IMR-90 (cell line): ENCODE measurements at regions not wholly inside any gene's neighbourhood (a gene's known extent, or its start where the extent isn't known, plus 50 kb on each side); places are given as distances from the start of the nearest gene placed in this dataset.

Experiments used
- ATAC-seq: fragments of 200-7000 bp; cut with Tn5 transposase; 2 replicates; pipeline ENCODE4 v1.9.1; 2020; ENCODE audit warnings: low read depth, mild to moderate bottlenecking, moderate library complexity
- BruUV-seq: library from RNA; stranded (reverse); fragments of 400-500 nt; replicated peaks from 2 replicates; lab custom pipeline; 2021; lab: Mats Ljungman, UMichigan
- CTCF ChIA-PET: fragments of 300-600 bp; formaldehyde crosslinking; extraction: SDS; loops from one replicate; lab custom pipeline; 2021; ENCODE audit warnings: antibody characterized with exemption; lab: Yijun Ruan, JAX
- POLR2A ChIA-PET: fragments of 300-600 bp; sonication (Branson Sonifier 250); formaldehyde crosslinking; loops from one replicate; lab custom pipeline; 2022; ENCODE audit warnings: antibody characterized with exemption; ENCODE audit not compliant: unreplicated experiment; lab: Charles Lee
- DNase-seq: peaks from one replicate; pipeline ENCODE4 v3.0.0; 2013
- H2AFZ ChIP-seq: replicated peaks from 2 replicates; pipeline ENCODE3; 2013; ENCODE audit warnings: low read length, mild to moderate bottlenecking; ENCODE audit not compliant: poor library complexity
- H2AK5ac ChIP-seq: 2 replicates; pipeline ENCODE4 v1.6.1; 2013; ENCODE audit warnings: low read depth, low read length, inconsistent platforms
- H2AK9ac ChIP-seq: replicated peaks from 2 replicates; pipeline ENCODE3; 2013; ENCODE audit warnings: mild to moderate bottlenecking, low read depth, low read length, moderate library complexity; ENCODE audit not compliant: poor library complexity
- H2BK120ac ChIP-seq: 2 replicates; pipeline ENCODE4 v1.6.1; 2013; ENCODE audit warnings: low read depth, low read length, inconsistent platforms
- H2BK15ac ChIP-seq: 3 replicates; pipeline ENCODE4 v1.6.1; 2013; ENCODE audit warnings: low read depth, low read length, inconsistent platforms
- H2BK20ac ChIP-seq: 2 replicates; pipeline ENCODE4 v1.6.1; 2013; ENCODE audit warnings: low read depth, mild to moderate bottlenecking, inconsistent platforms, low read length, moderate library complexity
- H2BK5ac ChIP-seq: 2 replicates; pipeline ENCODE4 v1.6.1; 2013; ENCODE audit warnings: mild to moderate bottlenecking, low read depth, low read length, inconsistent platforms; ENCODE audit not compliant: poor library complexity, severe bottlenecking
- H3K14ac ChIP-seq: replicated peaks from 2 replicates; pipeline ENCODE4 v1.6.1; 2013; ENCODE audit warnings: low read depth, low read length, inconsistent platforms
- H3K18ac ChIP-seq: 2 replicates; pipeline ENCODE4 v1.6.1; 2013; ENCODE audit warnings: low read depth, low read length, control low read depth
- H3K23ac ChIP-seq: 2 replicates; pipeline ENCODE4 v1.6.1; 2013; ENCODE audit warnings: low read depth, low read length, inconsistent platforms
- H3K27ac ChIP-seq: 2 replicates; pipeline ENCODE4 v1.5.1; 2013; ENCODE audit warnings: mild to moderate bottlenecking, control low read depth, low read length; ENCODE audit not compliant: insufficient read depth
- H3K27me3 ChIP-seq: 2 replicates; pipeline ENCODE4 v1.6.1; 2013; ENCODE audit warnings: low read length; ENCODE audit not compliant: control insufficient read depth, insufficient read depth
- H3K36me3 ChIP-seq: 2 replicates; pipeline ENCODE4 v1.6.1; 2013; ENCODE audit warnings: low read length, mixed read lengths; ENCODE audit not compliant: control insufficient read depth, insufficient read depth
- H3K4ac ChIP-seq: 2 replicates; pipeline ENCODE4 v1.6.1; 2013; ENCODE audit warnings: low read depth, low read length, inconsistent platforms
- H3K4me1 ChIP-seq: 2 replicates; pipeline ENCODE4 v1.6.1; 2013; ENCODE audit warnings: low read length, mixed read lengths; ENCODE audit not compliant: control insufficient read depth, insufficient read depth
- H3K4me2 ChIP-seq: 2 replicates; pipeline ENCODE4 v1.6.1; 2013; ENCODE audit warnings: low read depth, mild to moderate bottlenecking, control low read depth, low read length, moderate library complexity
- H3K4me3 ChIP-seq: 2 replicates; pipeline ENCODE4 v1.5.1; 2013; ENCODE audit warnings: low read depth, mild to moderate bottlenecking, control low read depth, low read length, moderate library complexity; ENCODE audit not compliant: insufficient read depth
- H3K56ac ChIP-seq: 2 replicates; pipeline ENCODE4 v1.6.1; 2013; ENCODE audit warnings: low read length, inconsistent platforms; ENCODE audit not compliant: insufficient read depth; ENCODE audit errors: extremely low read depth
- H3K79me1 ChIP-seq, 2 experiments: 2 replicates each; pipeline ENCODE4 v1.6.1; 2013; ENCODE audit warnings: low read length in 2 of 2, inconsistent platforms in 1 of 2, low read depth in 1 of 2
- H3K9ac ChIP-seq: 2 replicates; pipeline ENCODE4 v1.6.1; 2013; ENCODE audit warnings: low read depth, low read length, control low read depth
- H3K9me1 ChIP-seq: 2 replicates; pipeline ENCODE4 v1.6.1; 2013; ENCODE audit warnings: low read length, inconsistent platforms; ENCODE audit not compliant: insufficient read depth
- H3K9me3 ChIP-seq: 2 replicates; pipeline ENCODE4 v1.6.1; 2013; ENCODE audit warnings: low read length; ENCODE audit not compliant: control insufficient read depth, insufficient read depth
- H4K20me1 ChIP-seq: 2 replicates; pipeline ENCODE4 v1.6.1; 2013; ENCODE audit warnings: low read length, inconsistent platforms; ENCODE audit not compliant: insufficient read depth
- H4K5ac ChIP-seq: 2 replicates; pipeline ENCODE4 v1.6.1; 2013; ENCODE audit warnings: mild to moderate bottlenecking, low read depth, low read length, control low read depth
- H4K8ac ChIP-seq, 2 experiments: 2 replicates each; pipeline ENCODE4 v1.6.1; 2013; ENCODE audit warnings: low read depth in 2 of 2, low read length in 2 of 2, control low read depth in 1 of 2, inconsistent platforms in 1 of 2
- H4K91ac ChIP-seq: 2 replicates; pipeline ENCODE4 v1.6.1; 2013; ENCODE audit warnings: low read depth, low read length, inconsistent platforms; ENCODE audit not compliant: insufficient read depth
- BHLHE40 ChIP-seq: fragments of 150-350 bp; IDR thresholded peaks from 2 replicates; pipeline ENCODE4 v1.6.1; 2016; ENCODE audit warnings: mild to moderate bottlenecking, low read depth, low read length
- CHD1 ChIP-seq: IDR thresholded peaks from 2 replicates; pipeline ENCODE4 v1.6.1; 2012; ENCODE audit warnings: low read depth, low read length, improper control_type of control experiment
- MAZ ChIP-seq: IDR thresholded peaks from 2 replicates; pipeline ENCODE4 v1.6.1; 2012; ENCODE audit warnings: low read depth, mild to moderate bottlenecking, low read length, improper control_type of control experiment, moderate library complexity, borderline replicate concordance
- NFE2L2 ChIP-seq: fragments of 150-350 bp; IDR thresholded peaks from 2 replicates; pipeline ENCODE4 v1.6.1; 2016; ENCODE audit warnings: low read depth, mild to moderate bottlenecking, low read length
- POLR2A ChIP-seq: IDR thresholded peaks from 2 replicates; pipeline ENCODE4 v1.6.1; 2012; ENCODE audit warnings: mild to moderate bottlenecking, low read depth, low read length
- SMC3 ChIP-seq: fragments of 150-350 bp; IDR thresholded peaks from 2 replicates; pipeline ENCODE4 v1.6.1; 2016; ENCODE audit warnings: low read depth, mild to moderate bottlenecking, antibody characterized with exemption, low read length, moderate library complexity
- WGBS, 2 experiments: methylation state at CpG; one replicate each; pipeline versions ENCODE4 v1.1.5 to v1.1.7; 2013; ENCODE audit warnings: missing lambda C conversion rate in 2 of 2; ENCODE audit not compliant: insufficient read length in 1 of 2; ENCODE audit errors: extremely low coverage in 2 of 2; 5-methylcytosine and 5-hydroxymethylcytosine counted together
- dilution Hi-C: fragments of 300-500 bp; cut with HindIII; formaldehyde crosslinking; loops from one replicate; pipeline ENCODE4 v1.14.3; 2018; ENCODE audit warnings: low sequenced_read_pairs; ENCODE audit not compliant: unreplicated experiment
- in situ Hi-C: fragments of 300-500 bp; cut with MboI; formaldehyde crosslinking; loops from 3 replicates; pipeline ENCODE4 v1.14.3; 2019; ENCODE audit warnings: low sequenced_read_pairs, inconsistent platforms, mixed read lengths
- intact Hi-C: fragments of 100-400 bp; cut with micrococcal nuclease; formaldehyde crosslinking; loops from 2 replicates; pipeline ENCODE4 v1.10.0; 2022

DNA sequence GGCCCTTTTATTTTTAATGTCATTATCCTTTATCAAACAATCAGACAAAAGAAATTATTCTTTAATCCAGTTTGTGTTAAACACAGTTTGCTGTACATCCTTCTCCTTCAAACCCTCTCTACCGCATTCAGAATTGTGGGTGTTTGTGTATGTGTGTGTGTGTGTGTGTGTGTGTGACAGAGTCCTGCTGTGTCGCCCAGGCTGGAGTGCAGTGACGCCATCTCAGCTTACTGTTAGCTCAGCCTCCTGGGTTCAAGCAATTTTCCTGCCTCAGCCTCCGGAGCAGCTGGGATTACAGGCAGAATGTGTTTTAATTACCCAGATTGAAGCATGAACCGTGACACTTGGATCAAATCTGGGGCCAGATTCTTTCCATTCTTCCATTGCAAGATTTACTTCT lies 723.7 kb downstream of the DCDC2C start:
- dilution Hi-C loops (no loop called here), intact Hi-C loops (no loop called here), in situ Hi-C loops (no loop called here)
- H3K14ac ChIP-seq: no peak overlapping the region
- H2AFZ ChIP-seq: no peak overlapping the region
- no CpG with 5 or more reads among the region's 5 CpGs for WGBS, 2 experiments
- no peak overlapping the region for H2BK20ac ChIP-seq
- H3K27me3 ChIP-seq: no peaks in the 10 kb centered on the region
- H3K56ac ChIP-seq: no peak overlapping the region
- H4K20me1 ChIP-seq: no peaks in the 10 kb centered on the region
- peaks cover 27% of the 10 kb centered on the region for H3K9me3 ChIP-seq
- H2BK120ac ChIP-seq: no peak overlapping the region
- no peak overlapping the region for H3K23ac ChIP-seq
- no peak overlapping the region for H3K4ac ChIP-seq
- H3K4me2 ChIP-seq: no peak overlapping the region
- no peak overlapping the region for H3K18ac ChIP-seq
- H3K27ac ChIP-seq: no peak overlapping the region
- TF ChIP-seq CHD1: no peak
- no peak for TF ChIP-seq MAZ
- no peak for TF ChIP-seq NFE2L2
- no peak for TF ChIP-seq BHLHE40
- TF ChIP-seq SMC3: no peak
- no peak for TF ChIP-seq POLR2A
- H4K5ac ChIP-seq: no peak overlapping the region
- no peaks in the 10 kb centered on the region for H3K79me1 ChIP-seq
- no peak overlapping the region for H3K4me3 ChIP-seq
- H3K9me1 ChIP-seq: no peaks in the 10 kb centered on the region
- H4K8ac ChIP-seq: no peak overlapping the region
- ChIA-PET POLR2A (no interaction called here), CTCF (no interaction called here)
- no peak overlapping the region for H2BK15ac ChIP-seq
- no peak overlapping the region for H2AK5ac ChIP-seq
- no TSS peak for BruUV-seq
- H3K4me1 ChIP-seq: no peaks in the 10 kb centered on the region
- no peak overlapping the region for H2BK5ac ChIP-seq
- ATAC-seq: no peak
- no peaks in the 10 kb centered on the region for H3K36me3 ChIP-seq
- no peak overlapping the region for H4K91ac ChIP-seq
- no peak overlapping the region for H2AK9ac ChIP-seq
- no peak for DNase-seq
- H3K9ac ChIP-seq: no peak overlapping the region
